ENCODE measurements at regions not wholly inside any gene's neighbourhood (a gene's known extent, or its start where the extent isn't known, plus 50 kb on each side); places are given as distances from the start of the nearest gene placed in this dataset.
A peak's percentile ranks its signal among the peaks of the same experiment; 100 is the strongest.
"Not testable (repeated sequence)": the region's sequence is repeated elsewhere in the genome, so short reads cannot be mapped to it uniquely, and the experiment has no call there.

DNA sequence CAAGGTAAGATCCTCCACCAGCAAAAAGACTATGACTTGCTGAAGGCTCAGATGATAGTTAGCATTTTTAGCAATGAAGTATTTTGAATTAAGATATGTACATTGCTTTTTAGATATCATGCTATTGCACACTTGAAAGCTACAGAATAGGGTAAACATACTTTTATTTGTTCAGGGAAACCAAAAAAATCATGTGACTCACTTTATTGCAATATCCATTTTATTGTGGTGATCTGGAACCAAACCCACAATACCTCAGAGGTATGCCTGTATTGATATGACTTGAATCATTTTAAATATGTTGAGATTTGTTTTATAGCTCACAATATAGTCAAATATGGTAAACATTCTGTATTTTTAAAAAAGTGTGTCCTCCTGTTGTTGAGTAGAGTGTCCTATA is 96.1 kb downstream of the DIO3 start:
- no peaks in the 10 kb centered on the region for H3K36me3 Mint-ChIP-seq (ENCODE audit: low read depth)
- H3K4me1 Mint-ChIP-seq (ENCODE audit: low read depth), result peaks cover 7% of the 10 kb centered on the region
- no peak for DNase-seq (ENCODE audit: low spot score)
- H3K9me3 Mint-ChIP-seq (ENCODE audit: low read depth), result no peaks in the 10 kb centered on the region
- no peak overlapping the region for H3K4me3 Mint-ChIP-seq (ENCODE audit: unreplicated experiment)
- peaks cover 75% of the 10 kb centered on the region for H3K27me3 Mint-ChIP-seq (ENCODE audit: low read depth)
- no peak overlapping the region for H3K27ac Mint-ChIP-seq (ENCODE audit: unreplicated experiment)
- no peak for TF ChIP-seq CTCF (IDR thresholded peaks at IDR 0.05)

GRCh38 chr14:101665478-101666078 is 95.9 kb upstream of the PPP2R5C start:
- Mint-ChIP-seq H3K36me3 (ENCODE audit: low read depth) (peaks cover 10% of the 10 kb centered on the region), H3K27ac (ENCODE audit: unreplicated experiment) (no peak overlapping the region), H3K4me3 (ENCODE audit: unreplicated experiment) (no peak overlapping the region), H3K4me1 (ENCODE audit: low read depth) (no peaks in the 10 kb centered on the region), H3K27me3 (ENCODE audit: low read depth) (peaks cover 56% of the 10 kb centered on the region), H3K9me3 (ENCODE audit: low read depth) (peaks cover 17% of the 10 kb centered on the region)
- no peak for DNase-seq (ENCODE audit: low spot score)
- peak; percentile 77 for TF ChIP-seq CTCF (IDR thresholded peaks at IDR 0.05)

DNA sequence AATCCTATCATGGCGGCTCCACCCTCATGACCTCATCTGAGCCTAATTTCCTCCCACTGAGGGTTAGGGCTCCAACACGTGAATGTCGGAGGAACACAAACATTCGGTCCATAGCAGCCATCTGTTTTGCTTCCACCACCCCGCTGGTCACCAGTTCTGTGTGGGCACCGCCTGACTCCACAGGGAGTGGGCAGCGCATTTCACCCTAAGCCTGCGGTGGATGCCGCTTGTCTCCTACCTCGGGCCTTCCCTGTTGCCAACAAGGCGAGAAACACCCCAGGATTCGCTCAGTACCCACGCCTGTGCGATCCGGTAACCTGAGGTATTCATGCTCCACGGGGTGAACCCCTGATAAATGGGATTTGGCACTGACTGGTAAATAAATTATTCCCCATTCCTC is 95.2 kb upstream of the PPP2R5C start:
- H3K9me3 Mint-ChIP-seq (ENCODE audit: low read depth), result peaks cover 24% of the 10 kb centered on the region
- peaks cover 55% of the 10 kb centered on the region for H3K27me3 Mint-ChIP-seq (ENCODE audit: low read depth)
- H3K4me1 Mint-ChIP-seq (ENCODE audit: low read depth), result no peaks in the 10 kb centered on the region
- no peak overlapping the region for H3K4me3 Mint-ChIP-seq (ENCODE audit: unreplicated experiment)
- H3K27ac Mint-ChIP-seq (ENCODE audit: unreplicated experiment), result no peak overlapping the region
- no peak for TF ChIP-seq CTCF (IDR thresholded peaks at IDR 0.05)
- no peak for DNase-seq (ENCODE audit: low spot score)
- H3K36me3 Mint-ChIP-seq (ENCODE audit: low read depth), result peaks cover 10% of the 10 kb centered on the region

DNA sequence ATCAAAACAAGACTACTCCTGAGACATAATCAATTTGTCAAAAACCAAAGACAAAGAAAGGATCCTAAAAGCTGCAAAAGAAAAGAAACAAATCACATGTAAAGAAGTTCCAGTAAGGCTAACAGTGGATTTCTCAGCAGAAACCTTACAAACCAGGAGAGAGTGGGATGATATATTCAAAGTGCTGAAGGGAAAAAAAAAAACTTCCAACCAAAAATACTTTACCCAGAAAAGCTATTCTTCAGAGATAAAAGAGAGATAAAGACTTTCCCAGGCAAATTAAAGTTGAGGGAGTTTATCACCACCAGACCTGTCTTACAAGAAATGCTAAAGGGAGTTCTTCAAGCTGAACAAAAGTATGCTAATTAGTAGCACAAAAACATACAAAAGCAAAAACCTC is 91.9 kb upstream of the PPP2R5C start:
- Mint-ChIP-seq H3K4me3 (ENCODE audit: unreplicated experiment) (no peak overlapping the region), H3K9me3 (ENCODE audit: low read depth) (peaks cover 38% of the 10 kb centered on the region), H3K27me3 (ENCODE audit: low read depth) (peaks cover 54% of the 10 kb centered on the region), H3K27ac (ENCODE audit: unreplicated experiment) (no peak overlapping the region), H3K4me1 (ENCODE audit: low read depth) (no peaks in the 10 kb centered on the region), H3K36me3 (ENCODE audit: low read depth) (peaks cover 10% of the 10 kb centered on the region)
- TF ChIP-seq CTCF (IDR thresholded peaks at IDR 0.05), result no peak
- DNase-seq (ENCODE audit: low spot score), result no peak

DNA sequence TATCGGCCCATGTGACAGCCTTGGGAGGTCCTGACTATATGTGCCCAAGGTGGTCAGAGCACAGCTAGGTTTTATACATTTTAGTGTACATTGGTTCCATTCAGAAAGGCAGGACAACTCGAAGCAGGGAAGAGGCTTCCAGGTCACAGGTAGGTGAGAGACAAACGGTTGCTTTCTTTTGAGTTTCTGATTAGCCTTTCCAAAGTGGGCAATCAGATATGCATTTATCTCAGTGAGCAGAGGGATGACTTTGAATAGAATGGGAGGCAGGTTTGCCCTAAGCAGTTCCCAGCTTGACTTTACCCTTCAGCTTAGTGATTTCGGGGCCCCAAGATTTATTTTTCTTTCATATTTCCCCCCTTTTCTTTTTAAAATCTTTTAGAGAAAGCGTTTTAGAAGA is 87.6 kb upstream of the PPP2R5C start:
- DNase-seq (ENCODE audit: low spot score), result no peak
- TF ChIP-seq CTCF (IDR thresholded peaks at IDR 0.05), result no peak
- H3K4me3 Mint-ChIP-seq (ENCODE audit: unreplicated experiment), result no peak overlapping the region
- H3K4me1 Mint-ChIP-seq (ENCODE audit: low read depth), result no peaks in the 10 kb centered on the region
- H3K27me3 Mint-ChIP-seq (ENCODE audit: low read depth), result peaks cover 42% of the 10 kb centered on the region
- peaks cover 10% of the 10 kb centered on the region for H3K36me3 Mint-ChIP-seq (ENCODE audit: low read depth)
- no peak overlapping the region for H3K27ac Mint-ChIP-seq (ENCODE audit: unreplicated experiment)
- H3K9me3 Mint-ChIP-seq (ENCODE audit: low read depth), result peaks cover 35% of the 10 kb centered on the region

- H3K4me3 Mint-ChIP-seq (ENCODE audit: unreplicated experiment); DNase-seq (ENCODE audit: low spot score); H3K4me1 Mint-ChIP-seq (ENCODE audit: low read depth); H3K36me3 Mint-ChIP-seq (ENCODE audit: low read depth); H3K27ac Mint-ChIP-seq (ENCODE audit: unreplicated experiment): not testable (repeated sequence)
- Mint-ChIP-seq H3K9me3 (ENCODE audit: low read depth) (peaks cover 18% of the 10 kb centered on the region), H3K27me3 (ENCODE audit: low read depth) (peaks cover 33% of the 10 kb centered on the region)
Observed at GRCh38 chr14:101675835-101676234, 85.7 kb upstream of the PPP2R5C start.

GRCh38 chr14:101677912-101678327 is 83.6 kb upstream of the PPP2R5C start:
- not testable (repeated sequence) for H3K4me3 Mint-ChIP-seq (ENCODE audit: unreplicated experiment)

More at GRCh38 chr14:101677912-101678327, 83.6 kb upstream of the PPP2R5C start:
- peaks cover 21% of the 10 kb centered on the region for H3K27me3 Mint-ChIP-seq (ENCODE audit: low read depth)
- H3K9me3 Mint-ChIP-seq (ENCODE audit: low read depth); H3K4me1 Mint-ChIP-seq (ENCODE audit: low read depth); DNase-seq (ENCODE audit: low spot score); H3K36me3 Mint-ChIP-seq (ENCODE audit: low read depth); H3K27ac Mint-ChIP-seq (ENCODE audit: unreplicated experiment): not testable (repeated sequence)
